ENCODE measurements at regions not wholly inside any gene's neighbourhood (a gene's known extent, or its start where the extent isn't known, plus 50 kb on each side); places are given as distances from the start of the nearest gene placed in this dataset.

DNA sequence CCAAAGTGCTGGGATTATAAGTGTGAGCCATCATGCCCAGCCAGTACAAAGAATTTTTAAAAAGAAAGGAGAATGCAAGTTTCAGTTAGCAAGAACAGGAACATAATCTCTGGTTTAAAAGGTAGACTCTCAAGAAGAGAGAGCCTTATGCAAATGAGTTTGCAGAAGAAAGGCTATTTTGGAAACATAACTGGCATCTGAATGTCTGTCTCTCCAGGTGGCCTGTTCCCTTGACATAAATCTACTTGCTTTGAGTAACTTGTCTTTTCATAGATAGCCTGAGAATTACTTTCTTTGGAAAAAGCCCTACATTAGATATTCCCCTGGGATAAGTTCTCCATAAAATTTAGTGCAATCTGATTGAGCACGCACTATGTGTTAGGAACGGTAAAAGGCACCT lies 109.6 kb downstream of the ICOS start:
- DNase-seq (ENCODE audit: low read depth, low spot score): no peak

DNA sequence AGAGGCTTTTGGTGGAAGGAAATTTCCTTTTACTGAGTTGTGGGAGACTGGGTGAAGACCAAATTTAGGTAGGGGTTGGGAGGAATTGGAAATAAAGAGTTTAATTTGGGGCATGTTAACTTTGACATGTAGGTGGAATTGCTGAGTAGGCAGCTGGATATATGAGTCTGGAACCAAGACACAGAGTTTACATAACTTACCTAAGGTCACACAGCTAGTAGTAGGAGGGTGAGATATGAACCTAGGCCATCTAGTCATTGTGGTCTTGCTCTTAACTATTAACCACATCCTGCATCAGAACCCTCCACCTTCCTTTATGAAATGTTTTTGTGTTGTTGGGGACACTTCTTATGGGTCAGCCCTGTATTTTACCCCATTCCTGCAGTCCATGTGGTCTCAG lies 113.1 kb downstream of the ICOS start:
- DNase-seq (ENCODE audit: low read depth, low spot score): no peak

DNA sequence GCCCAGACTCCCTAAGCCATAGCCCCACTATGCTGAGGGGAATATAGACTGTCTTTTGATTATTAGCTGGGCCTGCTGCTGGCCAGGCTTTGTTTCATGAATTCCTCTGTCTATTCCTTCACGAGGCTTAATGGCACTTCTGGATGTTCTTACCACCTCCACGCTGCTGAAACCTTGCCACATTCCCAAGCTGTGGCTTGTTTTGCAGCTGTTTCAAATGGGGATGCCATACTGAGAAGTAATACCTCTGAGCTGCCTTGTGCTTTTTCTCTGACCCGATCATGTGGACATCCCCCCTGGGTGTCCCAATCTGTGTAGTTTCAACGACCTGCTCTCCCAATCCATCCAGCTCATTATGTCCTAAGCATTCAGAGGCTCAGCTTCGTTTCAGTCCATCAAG lies 114.1 kb downstream of the ICOS start:
- DNase-seq (ENCODE audit: low read depth, low spot score): no peak

DNA sequence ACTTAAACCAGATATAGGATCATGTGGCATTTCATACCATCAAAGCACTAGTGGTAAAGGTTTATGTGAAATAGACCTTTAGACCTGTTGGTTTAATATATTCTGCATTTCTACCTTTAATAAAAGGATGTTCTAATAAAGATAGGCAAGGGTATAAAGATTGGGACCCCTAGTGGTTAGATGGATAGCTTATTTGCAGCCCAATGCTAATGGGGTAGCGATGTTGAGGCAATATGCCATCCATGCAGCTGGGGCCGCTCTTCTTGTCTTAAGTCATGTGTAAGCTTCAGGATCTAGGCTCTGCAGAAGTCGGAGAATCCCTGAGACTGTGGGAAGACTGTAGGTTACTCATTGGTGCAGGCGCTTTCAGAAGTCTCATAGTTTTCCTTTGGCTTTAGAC lies 114.9 kb downstream of the ICOS start:
- DNase-seq (ENCODE audit: low read depth, low spot score): no peak

DNA sequence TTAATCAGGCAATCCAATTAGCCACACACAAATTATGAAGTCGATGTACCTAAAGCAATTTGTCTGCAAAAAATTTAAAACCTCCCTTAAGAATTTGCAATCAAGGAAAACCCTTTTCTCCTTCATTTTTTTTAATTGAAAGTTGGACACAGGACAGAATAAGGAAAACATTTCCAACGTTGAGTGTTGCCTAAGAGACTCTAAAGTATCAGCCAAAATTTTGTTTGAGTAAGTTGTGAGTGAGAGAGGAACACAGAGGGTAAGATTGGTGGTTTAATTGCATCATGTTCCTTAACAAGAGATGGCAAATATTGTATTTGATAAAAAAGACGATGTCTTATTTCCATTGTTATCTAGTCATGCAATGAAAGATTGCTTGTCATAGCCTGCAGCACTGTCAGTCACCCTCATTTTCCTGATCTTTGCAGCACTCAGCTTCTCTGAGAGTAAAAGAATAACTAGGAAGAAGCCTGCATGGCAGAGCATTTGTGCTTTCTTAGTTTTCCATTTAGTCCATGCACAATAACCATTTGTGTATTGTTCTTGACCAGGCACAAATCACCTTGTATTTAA lies 115.5 kb downstream of the ICOS start:
- no peak for DNase-seq (ENCODE audit: low read depth, low spot score)

- DNase-seq (ENCODE audit: low read depth, low spot score): no peak
Measured at GRCh38 chr2:204059016-204059415, 122.5 kb downstream of the ICOS start.

- no peak for DNase-seq (ENCODE audit: low read depth, low spot score)
Measured at GRCh38 chr2:204060841-204061240, 124.3 kb downstream of the ICOS start.

DNA sequence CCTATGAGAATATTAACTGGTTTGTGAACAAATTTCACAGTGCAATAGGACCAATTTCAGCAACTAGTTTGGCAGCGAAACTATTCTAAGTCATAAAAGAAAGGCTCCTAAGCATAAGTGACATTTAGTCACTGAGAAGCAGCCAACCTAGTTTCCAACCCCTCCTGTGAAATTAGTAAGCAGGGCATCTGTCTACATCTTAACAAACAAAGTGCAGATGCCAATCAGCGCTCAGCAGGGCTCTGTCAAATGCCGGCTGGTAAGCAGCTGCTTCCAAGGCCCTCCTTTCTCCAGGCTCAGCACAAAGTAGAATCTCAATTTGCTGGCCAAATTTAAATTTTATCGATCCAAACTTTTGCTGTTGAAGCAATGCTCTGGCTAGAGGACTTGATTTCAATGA lies 124.7 kb downstream of the ICOS start:
- no peak for DNase-seq (ENCODE audit: low read depth, low spot score)

GRCh38 chr2:204064119-204064518 lies 127.6 kb downstream of the ICOS start:
- no peak for DNase-seq (ENCODE audit: low read depth, low spot score)

DNA sequence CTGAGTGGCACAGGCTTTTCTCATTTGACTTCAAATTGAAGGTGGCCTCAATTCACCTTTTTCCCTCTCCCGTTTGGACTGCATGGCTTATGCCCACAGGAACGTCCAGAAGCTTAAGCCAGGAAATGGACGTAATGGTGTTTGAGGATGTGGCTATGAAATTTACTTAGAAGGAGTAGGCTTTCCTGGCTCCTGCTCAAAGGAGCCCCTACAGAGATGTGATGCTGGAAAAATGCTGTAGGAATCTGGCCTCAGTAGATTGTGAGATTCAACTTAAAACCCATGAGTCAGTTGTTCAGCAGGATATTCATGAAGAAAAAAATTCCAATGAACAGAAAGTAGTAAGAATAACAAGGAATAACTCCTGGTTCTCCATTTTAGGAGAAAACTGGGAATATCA lies 129.0 kb downstream of the ICOS start:
- DNase-seq (ENCODE audit: low read depth, low spot score): no peak

DNA sequence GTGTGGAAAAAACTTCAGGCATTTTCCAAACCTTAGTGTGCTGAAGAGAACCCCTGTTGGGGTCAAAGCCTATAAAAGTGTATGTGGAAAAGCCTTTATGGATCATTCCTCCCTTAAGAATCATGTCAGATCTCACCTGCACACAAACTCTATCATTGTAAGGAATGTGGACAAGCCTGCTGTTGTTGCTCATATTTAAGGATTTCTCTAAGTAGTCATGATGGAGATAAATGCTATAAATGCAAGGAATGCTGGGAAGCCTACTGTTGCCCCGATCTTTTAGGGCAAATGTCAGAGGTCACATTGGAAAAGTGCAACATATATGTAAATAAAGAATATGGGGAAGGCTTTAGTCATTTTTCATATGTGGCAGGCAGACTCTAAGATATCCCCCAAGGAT lies 129.5 kb downstream of the ICOS start:
- no peak for DNase-seq (ENCODE audit: low read depth, low spot score)

GRCh38 chr2:204069804-204070203 lies 133.2 kb downstream of the ICOS start:
- DNase-seq (ENCODE audit: low read depth, low spot score): no peak

GRCh38 chr2:204072443-204073324 lies 136.1 kb downstream of the ICOS start:
- peak; percentile 50 for DNase-seq (ENCODE audit: low read depth, low spot score)

GRCh38 chr2:204074456-204074855 lies 137.9 kb downstream of the ICOS start:
- no peak for DNase-seq (ENCODE audit: low read depth, low spot score)

- DNase-seq (ENCODE audit: low read depth, low spot score): no peak
Measured at GRCh38 chr2:204078003-204078698, 141.6 kb downstream of the ICOS start.

GRCh38 chr2:204081487-204082425 lies 145.2 kb downstream of the ICOS start:
- no peak for DNase-seq (ENCODE audit: low read depth, low spot score)

- DNase-seq (ENCODE audit: low read depth, low spot score): no peak
Measured at GRCh38 chr2:204086167-204086566, 149.6 kb downstream of the ICOS start.

DNA sequence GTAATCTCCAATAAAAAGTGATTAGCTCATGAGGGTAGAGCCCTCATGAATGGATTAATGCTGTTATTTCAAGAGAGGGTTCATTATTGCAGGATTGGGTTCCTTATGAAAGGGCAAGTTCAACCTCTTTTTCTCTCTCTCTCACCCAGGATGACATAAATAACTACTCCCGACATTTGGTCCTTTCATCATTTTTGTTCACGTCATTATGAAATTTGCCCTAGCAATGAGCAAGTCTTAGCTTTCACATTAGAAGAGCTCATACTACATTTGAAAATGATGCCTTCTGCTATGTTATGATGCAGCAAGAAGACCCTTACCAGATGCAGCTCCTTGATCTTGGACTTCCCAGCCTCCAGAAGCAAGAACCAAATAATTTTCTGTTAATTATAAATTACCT lies 152.5 kb downstream of the ICOS start:
- no peak for DNase-seq (ENCODE audit: low read depth, low spot score)

- no peak for DNase-seq (ENCODE audit: low read depth, low spot score)
Measured at GRCh38 chr2:204089574-204089973, 153.0 kb downstream of the ICOS start.

DNA sequence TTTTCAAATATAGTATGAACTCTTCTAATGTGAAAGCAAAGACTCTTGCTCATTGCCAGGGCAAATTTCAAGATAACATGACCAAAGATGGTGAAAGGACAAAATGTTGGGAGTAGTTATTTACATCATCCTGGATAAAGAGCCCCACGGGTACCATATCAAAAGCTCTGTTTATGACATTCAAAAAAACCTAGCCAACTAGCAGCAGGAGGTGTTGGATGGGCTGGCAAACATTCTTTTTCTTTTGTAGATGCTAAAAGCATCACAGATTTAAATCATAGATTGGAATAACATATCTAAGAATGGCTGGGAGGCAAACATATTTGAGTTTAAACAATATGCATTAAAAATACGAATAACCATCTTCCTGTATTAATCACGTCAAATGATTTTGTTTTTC lies 153.5 kb downstream of the ICOS start:
- DNase-seq (ENCODE audit: low read depth, low spot score): no peak

- DNase-seq (ENCODE audit: low read depth, low spot score): no peak
Measured at GRCh38 chr2:204104811-204105210, 168.2 kb downstream of the ICOS start.

- DNase-seq (ENCODE audit: low read depth, low spot score): no peak
Measured at GRCh38 chr2:204108330-204108751, 171.8 kb downstream of the ICOS start.
